Pancreas (tissue), 10 donors: ENCODE measurements at regions not wholly inside any gene's neighbourhood (a gene's known extent, or its start where the extent isn't known, plus 50 kb on each side); places are given as distances from the start of the nearest gene placed in this dataset.
A peak's percentile ranks its signal among the peaks of the same experiment; 100 is the strongest.
"Not testable (repeated sequence)": the region's sequence is repeated elsewhere in the genome, so short reads cannot be mapped to it uniquely, and the experiment has no call there.

Experiments
- ATAC-seq, 4 donors: fragments of 200-7000 bp; cut with Tn5 transposase; one replicate each; pipeline versions ENCODE4 v1.8.0 to v1.9.1; 2020; ENCODE audit warnings: mild to moderate bottlenecking in 4 of 4, moderate library complexity in 4 of 4
- DNase-seq, 6 donors: peaks; one replicate each; pipeline ENCODE4 v3.0.0-alpha.2; 2020
- FAIRE-seq: peaks from 2 replicates; lab custom pipeline; 2012; peaks lifted over from hg19 to GRCh38; lab: Jason Lieb, UNC
- H3K27ac ChIP-seq, 4 donors: fragments of 200-600 bp; sonication (generic); 1 replicate in 3 of 4; 2 replicates in 1 of 4; pipeline versions ENCODE4 v1.5.0 to v1.8.0; 2020
- H3K27me3 ChIP-seq, 4 donors: fragments of 200-600 bp; one replicate each; pipeline ENCODE4 v1.8.0; 2021
- H3K36me3 ChIP-seq, 3 donors: fragments of 200-600 bp; sonication (generic) in 1 of 3; one replicate each; pipeline versions ENCODE4 v1.5.0 to v1.8.0; 2020 to 2021
- H3K4me1 ChIP-seq, 3 donors: fragments of 200-600 bp; one replicate each; pipeline ENCODE4 v1.8.0; 2021
- H3K4me3 ChIP-seq, 4 donors: fragments of 200-600 bp; sonication (generic) in 2 of 4; one replicate each; pipeline versions ENCODE4 v1.5.0 to v1.8.0; 2020 to 2021
- H3K9me3 ChIP-seq, 4 donors: fragments of 200-600 bp; one replicate each; pipeline ENCODE4 v1.8.0; 2021
- CTCF ChIP-seq, 4 donors: fragments of 200-600 bp; sonication (generic) in 3 of 4; IDR thresholded peaks; one replicate each; pipeline versions ENCODE4 v1.5.0 to v1.8.0; 2021; ENCODE audit warnings: antibody characterized with exemption in 4 of 4
- WGBS, 2 donors: extraction: QIAGEN DNeasy Blood & Tissue Kit; methylation state at CpG; one replicate each; pipeline ENCODE4 v1.1.7; 2013; 5-methylcytosine and 5-hydroxymethylcytosine counted together
- intact Hi-C, 3 donors: fragments of 100-400 bp; cut with DNase I; formaldehyde crosslinking; loops; one replicate each; pipeline versions ENCODE4 v1.11.1 to v1.14.2; 2022
- donor health status: healthy with polysubstance abuse.
- donor health status: DM: no; HTN: no; CAD: no; lungs with moderate emphysema.
- donor health status: DM: no; HTN: no; CAD: no.
- donor health status: control.
- donor health status: control.
- donor health status: Bipolar disorder and iron deficiency.
- donor health status: DM: yes; HTN: yes; CAD: no.
- donor health status: DM: no; HTN: no; CAD: no.
- donor health status: DM: no; HTN: no; CAD: no.
- donor health status: DM: yes; HTN: yes; CAD: no.

- Histone ChIP-seq H3K4me3 (no peak overlapping the region), H3K4me1 (peaks cover 0 to 12% (median 0%) of the 10 kb centered on the region in 3 donors), H3K27me3 (no peaks in the 10 kb centered on the region), H3K27ac (no peak overlapping the region), H3K36me3 (no peaks in the 10 kb centered on the region), H3K9me3 (no peaks in the 10 kb centered on the region)
- ATAC-seq (no peak), FAIRE-seq (no peak), DNase-seq (no peak)
- no peak for TF ChIP-seq CTCF (IDR thresholded peaks at IDR 0.05)
- 89 to 91% methylated on average over 3 of the region's 3 CpGs for WGBS, 2 donors
- intact Hi-C loops = no loop called here
These were observed 386.8 kb downstream of the PTH2R start for GRCh38 chr2:208793434-208793833.

GRCh38 chr2:208794288-208794975 lies 387.8 kb downstream of the PTH2R start:
- peak overlapping the region in 2 of 4 donors; percentile 11 to 57 for H3K27ac ChIP-seq
- FAIRE-seq = no peak
- WGBS, 2 donors = 10 to 13% methylated on average over 4 of the region's 4 CpGs
- DNase-seq = no peak
- no peak for TF ChIP-seq CTCF (IDR thresholded peaks at IDR 0.05)
- intact Hi-C loops = no loop called here
- H3K9me3 ChIP-seq = no peaks in the 10 kb centered on the region
- peak overlapping the region in 1 of 4 donors; percentile 22 for H3K4me3 ChIP-seq
- peak in 3 of 4 donors; percentile 49 to 86 (median 76) for ATAC-seq
- H3K27me3 ChIP-seq = no peaks in the 10 kb centered on the region
- H3K36me3 ChIP-seq = no peaks in the 10 kb centered on the region
- H3K4me1 ChIP-seq = peaks cover 0 to 12% (median 0%) of the 10 kb centered on the region in 3 donors

GRCh38 chr2:208798698-208799097 lies 392.1 kb downstream of the PTH2R start:
- no peak for TF ChIP-seq CTCF (IDR thresholded peaks at IDR 0.05)
- no peak overlapping the region for H3K4me3 ChIP-seq
- peaks cover 0 to 11% (median 0%) of the 10 kb centered on the region in 3 donors for H3K4me1 ChIP-seq
- no peaks in the 10 kb centered on the region for H3K9me3 ChIP-seq
- H3K36me3 ChIP-seq = no peaks in the 10 kb centered on the region
- ATAC-seq (no peak), FAIRE-seq (no peak), DNase-seq (no peak)
- H3K27me3 ChIP-seq = no peaks in the 10 kb centered on the region
- intact Hi-C loops = no loop called here
- H3K27ac ChIP-seq = no peak overlapping the region
- WGBS, 2 donors = 89% methylated on average over 1 of the region's 1 CpG

- no peaks in the 10 kb centered on the region for H3K9me3 ChIP-seq
- no peak for FAIRE-seq
- no peaks in the 10 kb centered on the region for H3K27me3 ChIP-seq
- no peak overlapping the region for H3K4me3 ChIP-seq
- intact Hi-C loops = no loop called here
- no peak for ATAC-seq
- H3K27ac ChIP-seq = no peak overlapping the region
- no peaks in the 10 kb centered on the region for H3K36me3 ChIP-seq
- WGBS, 2 donors = 56 to 66% methylated on average over 2 of the region's 2 CpGs
- DNase-seq = no peak
- no peak for TF ChIP-seq CTCF (IDR thresholded peaks at IDR 0.05)
- peaks cover 0 to 8% (median 0%) of the 10 kb centered on the region in 3 donors for H3K4me1 ChIP-seq
These were observed 392.8 kb downstream of the PTH2R start for GRCh38 chr2:208799397-208799796.

- WGBS, 2 donors = 76 to 86% methylated on average over 12 of the region's 12 CpGs
- H3K27me3 ChIP-seq, DNase-seq, H3K4me1 ChIP-seq, intact Hi-C loops, ATAC-seq, H3K4me3 ChIP-seq, H3K27ac ChIP-seq, FAIRE-seq, H3K36me3 ChIP-seq, H3K9me3 ChIP-seq: not testable (repeated sequence)
These were observed 394.3 kb downstream of the PTH2R start for GRCh38 chr2:208800887-208801286.
